ENCODE measurements at regions not wholly inside any gene's neighbourhood (a gene's known extent, or its start where the extent isn't known, plus 50 kb on each side); places are given as distances from the start of the nearest gene placed in this dataset.

DNA sequence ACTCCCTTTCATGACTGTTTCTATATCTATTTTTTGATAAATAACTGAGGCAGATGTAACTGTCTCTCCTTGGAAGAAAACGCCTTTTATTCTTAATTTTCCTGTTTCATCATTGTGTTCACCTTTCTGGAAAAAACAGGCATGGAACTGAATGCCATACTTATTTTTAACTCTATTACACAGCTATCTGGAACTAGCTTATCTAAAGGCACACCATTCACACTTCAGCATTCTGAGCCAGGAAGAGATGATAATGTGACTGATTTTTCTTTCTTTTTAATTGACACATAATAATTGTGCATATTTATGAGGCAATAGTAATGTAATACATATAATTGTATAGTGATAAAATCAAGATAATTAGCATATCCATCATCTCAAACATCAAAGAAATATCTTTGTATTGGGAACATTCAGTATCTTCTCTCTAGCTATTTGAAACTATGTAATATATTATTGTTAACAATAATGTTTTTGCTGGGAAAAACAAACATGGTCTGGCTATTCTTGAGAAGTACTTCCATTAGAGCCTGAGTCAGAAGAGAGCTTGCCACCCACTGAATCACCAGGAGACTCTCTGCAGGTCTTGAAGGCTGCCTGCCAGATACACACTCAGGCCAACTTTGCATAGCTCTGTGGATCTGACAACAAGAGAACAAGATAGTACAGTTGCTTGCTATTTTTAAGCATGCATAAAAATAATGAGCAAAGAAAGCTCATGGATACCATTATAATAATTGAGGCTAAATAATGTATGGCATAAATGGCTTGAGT, 501.0 kb upstream of the EDIL3 start:
- H3K4me1 ChIP-seq (ENCODE audit: insufficient read depth, low read length): no peaks in the 10 kb centered on the region
- no peaks in the 10 kb centered on the region for H3K23me2 ChIP-seq (ENCODE audit: insufficient read length, low read depth, low read length, poor library complexity, severe bottlenecking)
- TF ChIP-seq, protein P1, sequence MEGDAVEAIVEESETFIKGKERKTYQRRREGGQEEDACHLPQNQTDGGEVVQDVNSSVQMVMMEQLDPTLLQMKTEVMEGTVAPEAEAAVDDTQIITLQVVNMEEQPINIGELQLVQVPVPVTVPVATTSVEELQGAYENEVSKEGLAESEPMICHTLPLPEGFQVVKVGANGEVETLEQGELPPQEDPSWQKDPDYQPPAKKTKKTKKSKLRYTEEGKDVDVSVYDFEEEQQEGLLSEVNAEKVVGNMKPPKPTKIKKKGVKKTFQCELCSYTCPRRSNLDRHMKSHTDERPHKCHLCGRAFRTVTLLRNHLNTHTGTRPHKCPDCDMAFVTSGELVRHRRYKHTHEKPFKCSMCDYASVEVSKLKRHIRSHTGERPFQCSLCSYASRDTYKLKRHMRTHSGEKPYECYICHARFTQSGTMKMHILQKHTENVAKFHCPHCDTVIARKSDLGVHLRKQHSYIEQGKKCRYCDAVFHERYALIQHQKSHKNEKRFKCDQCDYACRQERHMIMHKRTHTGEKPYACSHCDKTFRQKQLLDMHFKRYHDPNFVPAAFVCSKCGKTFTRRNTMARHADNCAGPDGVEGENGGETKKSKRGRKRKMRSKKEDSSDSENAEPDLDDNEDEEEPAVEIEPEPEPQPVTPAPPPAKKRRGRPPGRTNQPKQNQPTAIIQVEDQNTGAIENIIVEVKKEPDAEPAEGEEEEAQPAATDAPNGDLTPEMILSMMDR (conservative IDR thresholded peaks at IDR 0.05): no peak
- no peaks in the 10 kb centered on the region for H3K79me2 ChIP-seq (ENCODE audit: insufficient read depth, low read length)
- H3K4me3 Mint-ChIP-seq: no peak overlapping the region
- no peak overlapping the region for H3K18ac ChIP-seq (ENCODE audit: insufficient read length, low read depth, low read length)
- H2AK5ac ChIP-seq (ENCODE audit: insufficient read length, low read length): no peak overlapping the region
- H3K79me1 ChIP-seq (ENCODE audit: insufficient read depth, low read depth, low read length, poor library complexity, severe bottlenecking): no peaks in the 10 kb centered on the region
- no peak overlapping the region for H3K27ac Mint-ChIP-seq
- H3K9me3 ChIP-seq (ENCODE audit: control insufficient read depth, low read depth, low read length): no peaks in the 10 kb centered on the region
- no peak overlapping the region for H3K4ac ChIP-seq (ENCODE audit: low read depth, low read length)
- no peak overlapping the region for H3K9ac ChIP-seq (ENCODE audit: extremely low read depth, insufficient read length, low read length)
- H2BK12ac ChIP-seq (ENCODE audit: insufficient read length, low read depth, low read length): no peak overlapping the region
- no peak overlapping the region for H3K4me2 ChIP-seq (ENCODE audit: insufficient read depth, insufficient read length, low read length)
- no peaks in the 10 kb centered on the region for H4K20me1 ChIP-seq (ENCODE audit: control insufficient read depth, insufficient read depth, insufficient read length)
- H3T11ph ChIP-seq (ENCODE audit: low read length): no peak overlapping the region
- H3K27me3 ChIP-seq (ENCODE audit: insufficient read depth, low read length): no peaks in the 10 kb centered on the region
- peaks cover 0 to 5% of the 10 kb centered on the region in 2 experiments; a peak in 2 of 4 replicates for H3K4me1 Mint-ChIP-seq
- H4K91ac ChIP-seq (ENCODE audit: insufficient read length, low read depth, low read length): no peak overlapping the region
- H3K36me3 Mint-ChIP-seq (ENCODE audit: insufficient read depth in 1 of 3, low read depth in 3 of 3): no peaks in the 10 kb centered on the region
- H2BK5ac ChIP-seq (ENCODE audit: insufficient read length, low read length): no peak overlapping the region
- H3K14ac ChIP-seq (ENCODE audit: insufficient read depth, low read length): no peak overlapping the region
- no peak overlapping the region for H2AFZ ChIP-seq (ENCODE audit: low read length)
- H3K27me3 Mint-ChIP-seq (ENCODE audit: low read depth): no peaks in the 10 kb centered on the region
- no peak overlapping the region for H2BK20ac ChIP-seq (ENCODE audit: low read depth, low read length, poor library complexity, severe bottlenecking)
- H2BK120ac ChIP-seq (ENCODE audit: low read depth, low read length, poor library complexity, severe bottlenecking): no peak overlapping the region
- H3K9me3 Mint-ChIP-seq: peaks cover 0 to 1% of the 10 kb centered on the region in 2 experiments; a peak in 1 of 5 replicates
- H3K23ac ChIP-seq (ENCODE audit: insufficient read length, low read depth, low read length): no peak overlapping the region
- no peak overlapping the region for H3K27ac ChIP-seq (ENCODE audit: insufficient read length, low read depth, low read length)
- H3K56ac ChIP-seq (ENCODE audit: insufficient read length, low read depth, low read length): no peak overlapping the region
- H2BK15ac ChIP-seq (ENCODE audit: low read depth, low read length): no peak overlapping the region
- no CpG with 5 or more reads among the region's 1 CpG for WGBS (ENCODE audit: extremely low coverage, insufficient read length, low lambda C conversion rate)
- H4K8ac ChIP-seq (replicated peaks; ENCODE audit: insufficient read length, low read depth, low read length): no peak overlapping the region
- no peak overlapping the region for H4K5ac ChIP-seq (ENCODE audit: insufficient read length, low read depth, low read length)
- no peak for DNase-seq
